ENCODE measurements at regions not wholly inside any gene's neighbourhood (a gene's known extent, or its start where the extent isn't known, plus 50 kb on each side); places are given as distances from the start of the nearest gene placed in this dataset.

DNA sequence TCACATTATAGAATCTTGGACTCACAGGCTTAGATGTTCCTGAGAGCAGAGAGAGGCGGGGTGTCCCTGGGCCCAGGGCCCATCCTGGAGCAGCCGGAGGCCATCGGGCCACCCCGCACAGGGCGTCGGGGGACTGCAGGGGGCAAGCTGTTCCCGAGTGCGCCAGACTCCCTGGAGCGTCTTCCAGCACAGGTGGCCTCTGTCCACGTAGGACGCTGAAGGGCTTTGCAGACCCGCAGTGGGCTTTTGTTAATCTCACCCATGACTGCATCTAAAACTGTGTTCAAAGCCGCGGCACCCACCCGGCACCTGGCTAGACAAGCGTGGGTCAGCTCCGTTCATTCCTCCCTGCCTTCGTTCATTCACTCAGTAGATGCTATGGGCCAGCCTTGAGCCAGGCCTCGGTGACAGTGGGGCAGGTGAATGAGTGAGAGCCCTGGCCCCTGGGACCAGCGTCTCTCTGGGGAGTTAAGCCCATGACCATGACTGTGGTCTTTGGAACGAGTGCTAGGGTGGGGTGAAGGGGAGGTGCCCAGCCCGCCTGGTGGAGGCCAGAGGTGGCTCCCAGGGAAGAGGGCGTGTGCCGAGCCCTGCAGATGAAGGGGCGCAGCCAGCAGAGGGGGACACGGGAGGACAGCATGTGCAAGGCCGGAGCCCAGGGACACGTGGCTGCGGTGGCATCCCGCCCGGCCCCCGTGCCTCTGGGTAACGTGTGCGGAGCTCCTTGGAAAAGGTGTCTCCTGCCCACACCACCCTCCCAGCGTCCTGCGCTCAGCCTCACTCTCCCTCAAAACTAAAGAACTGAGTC is 98.3 kb downstream of the HMX1 start:
- no peak for DNase-seq

DNA sequence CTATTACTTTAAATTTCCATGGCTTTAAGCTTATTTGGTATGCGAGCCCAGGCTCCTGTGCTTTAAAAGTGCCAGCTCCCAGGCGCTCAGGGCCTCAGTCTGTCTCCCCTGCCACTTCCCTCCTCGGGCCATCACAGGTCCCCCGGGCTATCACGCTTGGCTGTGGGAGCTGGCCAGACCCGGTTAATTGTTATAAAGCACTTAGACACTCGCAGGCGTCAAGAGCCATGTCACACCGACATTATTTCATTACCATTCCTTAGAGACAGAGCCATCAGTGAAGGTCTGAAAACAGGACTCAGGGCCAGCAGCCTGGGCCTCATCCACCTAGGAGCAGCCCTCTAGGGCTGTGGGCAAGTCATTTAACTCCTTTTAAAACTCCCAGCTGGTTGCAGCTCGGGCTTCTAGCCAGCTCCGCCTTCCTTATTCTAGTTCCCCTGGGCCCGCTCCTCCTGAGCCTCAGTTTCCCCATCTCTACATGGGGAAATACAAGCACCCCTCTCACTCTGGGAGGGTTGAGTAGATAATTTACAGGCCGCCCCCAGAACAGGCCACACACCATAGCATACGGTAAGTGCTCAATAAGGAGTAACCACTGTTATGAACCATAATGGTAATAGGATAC is 99.0 kb downstream of the HMX1 start:
- DNase-seq = no peak

DNA sequence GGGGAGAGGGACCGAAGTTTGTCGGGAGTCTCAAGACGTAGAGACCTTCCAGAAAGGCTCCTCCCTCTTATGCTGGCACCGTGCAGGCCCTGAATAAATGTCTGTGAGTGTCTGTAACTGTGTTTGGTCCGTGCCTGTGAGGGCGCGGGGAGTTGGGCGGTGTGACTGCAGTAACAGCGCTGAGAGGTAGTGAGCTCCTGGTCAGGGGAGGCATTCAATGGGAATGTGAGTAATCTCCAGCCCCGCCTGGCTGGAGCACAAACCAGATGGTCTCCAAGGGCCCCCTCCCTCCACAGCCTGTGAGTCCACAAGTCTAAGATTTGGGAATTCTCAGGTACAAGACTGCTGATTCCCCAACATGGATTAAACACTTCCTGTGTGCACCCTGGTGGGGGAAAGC is 100.0 kb downstream of the HMX1 start:
- DNase-seq = no peak

DNA sequence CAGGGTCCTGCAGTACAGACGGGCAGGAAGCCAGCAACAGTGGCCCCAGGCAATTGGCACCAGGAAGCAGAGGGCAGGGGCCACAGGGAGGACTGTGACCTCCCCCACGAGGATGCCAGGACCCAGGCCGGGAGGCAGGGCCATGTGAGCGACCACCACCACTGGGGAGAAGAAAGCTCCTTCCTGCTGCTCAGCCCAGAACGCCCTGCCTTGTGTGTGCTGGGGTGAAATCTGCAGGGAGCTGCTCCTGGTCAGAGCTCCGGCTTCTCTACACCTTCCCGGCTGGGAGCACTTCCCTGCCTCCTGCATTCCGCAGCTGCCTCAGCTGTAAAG is 100.4 kb downstream of the HMX1 start:
- no peak for DNase-seq

DNA sequence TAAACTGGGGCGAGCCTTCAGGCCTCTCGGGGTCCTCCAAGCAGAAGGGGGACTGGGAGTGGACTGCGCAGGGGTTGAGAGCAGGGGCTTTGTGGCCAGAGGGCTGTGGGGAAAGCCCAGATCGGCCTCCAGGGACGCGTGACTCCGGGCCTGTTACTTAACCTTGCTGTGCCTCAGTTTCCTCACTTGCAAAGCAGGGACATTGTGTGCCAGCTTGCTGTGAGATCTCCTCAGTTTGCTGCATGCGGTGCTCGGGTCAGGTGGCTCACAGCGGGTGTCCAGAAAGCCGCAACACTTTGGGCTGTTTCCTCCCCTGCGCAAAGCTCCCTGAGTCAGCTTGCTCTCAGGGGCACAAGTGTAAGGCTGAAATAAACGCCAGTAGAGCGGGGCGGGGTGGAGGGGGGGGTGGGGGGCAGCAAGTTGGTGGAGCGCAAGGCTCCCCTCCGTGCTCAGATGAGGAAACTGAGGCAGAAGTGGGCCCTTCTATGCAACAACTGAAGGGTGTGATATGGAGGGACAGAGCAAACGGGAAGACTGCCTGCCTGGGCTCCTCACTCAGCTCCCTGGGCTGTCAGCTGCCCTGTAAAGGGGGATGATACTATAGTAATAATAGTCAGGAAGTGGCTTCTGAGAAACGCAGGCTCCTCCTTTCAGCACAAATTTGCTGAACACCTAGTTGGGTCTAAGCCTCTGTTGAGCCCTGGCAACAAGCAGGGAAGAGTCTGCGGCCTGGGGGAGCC is 101.0 kb downstream of the HMX1 start:
- DNase-seq = no peak

DNA sequence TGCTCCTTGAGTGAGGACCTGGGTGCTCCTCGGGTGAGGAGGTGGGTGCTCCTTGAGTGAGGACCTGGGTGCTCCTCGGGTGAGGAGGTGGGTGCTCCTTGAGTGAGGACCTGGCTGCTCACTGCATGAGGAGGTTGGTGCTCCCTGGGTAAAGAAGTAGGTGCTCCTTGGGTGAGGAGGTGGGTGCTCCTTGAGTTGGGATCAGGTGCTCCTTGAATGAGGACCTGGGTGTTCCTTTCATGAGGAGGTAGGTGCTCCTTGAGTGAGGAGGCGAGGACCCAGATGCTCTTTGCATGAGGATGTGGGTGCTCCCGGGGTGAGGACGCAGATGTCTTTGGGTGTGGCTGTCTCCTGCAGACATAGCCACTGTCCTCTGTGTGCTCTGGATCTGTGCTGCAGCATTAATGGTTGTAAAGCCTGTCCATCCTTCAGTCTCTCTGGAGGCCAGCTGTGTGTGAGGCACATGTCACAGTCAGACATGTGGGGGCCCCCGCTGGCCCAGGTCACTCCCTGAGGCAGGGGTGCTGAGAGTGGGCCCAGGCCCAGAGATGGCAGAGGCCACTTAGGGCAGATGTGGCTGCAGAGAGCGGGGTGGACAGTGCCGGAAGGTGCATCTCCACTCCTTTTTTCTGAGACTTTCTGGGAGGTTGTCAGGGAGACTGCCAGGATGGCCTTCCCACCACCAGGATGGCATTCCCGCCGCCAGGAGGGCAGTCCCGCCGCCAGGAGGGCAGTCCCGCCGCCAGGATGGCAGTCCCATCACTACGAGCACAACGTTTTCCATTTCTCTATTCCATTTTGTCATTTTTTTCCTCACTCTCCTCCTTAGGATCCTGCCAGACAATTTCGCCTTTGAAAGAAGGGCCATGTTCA is 101.8 kb downstream of the HMX1 start:
- no peak for DNase-seq

DNA sequence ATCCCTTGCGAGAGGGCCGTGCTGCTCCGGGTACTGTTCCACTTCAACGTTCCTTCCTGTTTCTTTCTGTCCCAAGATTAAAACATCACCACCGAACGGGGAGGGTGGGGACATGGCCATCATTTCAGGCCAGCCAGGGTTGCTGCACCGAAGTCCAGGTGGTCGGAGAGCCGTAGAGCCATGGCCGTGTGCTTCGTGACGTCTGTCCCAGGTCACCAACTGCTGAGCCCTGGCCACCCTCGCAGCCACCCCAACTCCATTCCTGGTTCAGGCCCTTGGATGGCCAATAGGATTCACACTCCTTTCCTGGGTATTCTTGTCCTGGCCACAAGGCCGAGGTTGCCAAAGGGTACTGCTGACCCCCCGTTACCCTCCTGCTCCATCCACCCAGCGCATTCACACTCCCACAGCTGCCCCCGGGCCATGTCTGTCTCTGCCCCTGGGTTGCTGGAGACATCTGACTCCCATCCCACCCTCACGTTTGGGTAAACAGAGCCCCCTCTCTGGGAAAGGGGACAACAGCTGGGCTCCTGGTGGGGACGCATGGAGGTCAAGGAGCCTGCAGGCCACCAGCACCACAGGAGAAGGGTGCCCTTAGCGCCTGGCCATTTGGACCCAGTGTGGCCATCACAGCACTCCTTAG is 103.2 kb downstream of the HMX1 start:
- DNase-seq = no peak

DNA sequence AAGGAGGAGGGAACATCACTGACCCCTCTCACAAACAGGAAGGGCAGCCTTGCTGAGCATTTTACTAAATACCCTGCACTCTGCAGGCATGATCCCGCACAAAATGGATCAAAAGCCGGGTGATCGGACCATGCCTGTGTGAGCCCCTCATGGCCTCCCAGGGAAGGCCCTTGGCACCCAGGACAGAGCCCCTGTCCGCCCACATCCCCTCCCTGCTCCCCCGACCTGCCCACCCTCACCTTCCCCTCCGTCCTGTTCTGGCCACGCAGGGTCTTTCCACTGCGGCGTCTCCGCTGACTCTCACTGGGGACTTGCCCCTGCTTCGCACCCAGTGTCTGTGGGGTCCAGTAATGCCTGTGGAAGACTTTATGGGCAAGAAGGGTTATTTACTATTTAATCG is 105.0 kb downstream of the HMX1 start:
- DNase-seq = peak; percentile 2

DNA sequence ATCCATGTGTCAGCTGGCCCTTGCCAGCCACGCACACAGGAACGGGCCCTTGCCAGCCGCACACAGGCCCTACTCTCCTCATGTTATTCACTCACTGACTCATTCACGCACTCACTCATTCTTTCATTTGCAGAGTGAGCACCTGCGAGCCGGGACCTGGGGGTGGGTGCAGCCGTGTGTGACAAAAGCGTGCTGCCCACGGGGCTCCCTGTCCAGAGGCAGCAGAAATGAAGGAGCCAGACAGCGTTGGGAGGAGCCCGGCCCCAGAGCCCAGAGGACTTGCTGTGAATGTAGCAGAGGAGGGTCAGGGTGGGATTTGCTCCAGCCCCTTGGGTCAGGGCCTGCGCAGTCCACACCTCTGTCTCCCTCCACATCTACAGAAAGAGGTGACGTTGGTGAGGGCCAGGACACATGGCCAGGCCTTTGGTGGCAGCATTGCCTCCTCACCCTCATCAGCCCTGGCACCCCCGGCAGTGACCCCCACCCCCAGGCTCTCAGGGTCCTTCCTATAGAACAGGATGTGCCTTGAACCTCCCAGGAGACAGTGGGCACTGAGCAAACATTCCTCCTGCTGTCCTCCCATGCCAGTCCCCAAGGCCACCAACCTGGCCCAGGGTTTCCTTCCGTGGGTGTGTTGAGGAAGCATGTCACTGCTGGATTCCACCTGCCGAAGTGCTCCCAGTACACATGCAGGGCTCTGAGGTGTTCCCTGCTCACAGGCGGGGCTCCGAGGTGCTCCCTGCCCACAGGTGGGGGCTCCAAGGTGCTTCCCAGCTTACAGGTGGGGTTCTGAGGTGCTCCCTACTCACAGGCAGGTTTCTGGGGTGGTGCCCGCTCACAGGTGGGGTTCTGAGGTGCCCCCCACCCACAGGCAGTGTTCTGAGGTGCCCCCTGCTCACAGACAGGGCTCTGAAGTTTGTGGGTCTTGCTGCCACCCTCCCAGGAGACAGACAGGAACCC is 105.7 kb downstream of the HMX1 start:
- no peak for DNase-seq

DNA sequence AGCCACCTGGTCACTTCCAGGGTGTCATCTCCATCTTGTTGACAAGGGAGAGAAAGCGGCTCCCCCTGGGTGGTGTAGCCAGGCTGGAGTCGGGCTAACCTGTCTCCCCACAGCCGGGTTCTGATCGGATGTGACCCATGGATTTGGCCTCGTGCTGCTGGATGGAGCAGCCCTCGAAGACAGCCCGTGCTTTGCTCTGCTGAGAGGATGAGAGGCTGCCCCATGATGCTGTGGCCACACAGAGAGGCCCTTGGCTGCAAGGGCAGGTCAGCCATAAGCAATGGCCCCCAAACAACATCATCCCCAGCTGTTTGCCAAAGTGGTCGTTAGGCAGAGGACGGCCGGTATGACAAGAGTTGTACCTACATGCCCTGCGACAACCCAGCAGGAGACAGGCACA is 106.6 kb downstream of the HMX1 start:
- DNase-seq = no peak

DNA sequence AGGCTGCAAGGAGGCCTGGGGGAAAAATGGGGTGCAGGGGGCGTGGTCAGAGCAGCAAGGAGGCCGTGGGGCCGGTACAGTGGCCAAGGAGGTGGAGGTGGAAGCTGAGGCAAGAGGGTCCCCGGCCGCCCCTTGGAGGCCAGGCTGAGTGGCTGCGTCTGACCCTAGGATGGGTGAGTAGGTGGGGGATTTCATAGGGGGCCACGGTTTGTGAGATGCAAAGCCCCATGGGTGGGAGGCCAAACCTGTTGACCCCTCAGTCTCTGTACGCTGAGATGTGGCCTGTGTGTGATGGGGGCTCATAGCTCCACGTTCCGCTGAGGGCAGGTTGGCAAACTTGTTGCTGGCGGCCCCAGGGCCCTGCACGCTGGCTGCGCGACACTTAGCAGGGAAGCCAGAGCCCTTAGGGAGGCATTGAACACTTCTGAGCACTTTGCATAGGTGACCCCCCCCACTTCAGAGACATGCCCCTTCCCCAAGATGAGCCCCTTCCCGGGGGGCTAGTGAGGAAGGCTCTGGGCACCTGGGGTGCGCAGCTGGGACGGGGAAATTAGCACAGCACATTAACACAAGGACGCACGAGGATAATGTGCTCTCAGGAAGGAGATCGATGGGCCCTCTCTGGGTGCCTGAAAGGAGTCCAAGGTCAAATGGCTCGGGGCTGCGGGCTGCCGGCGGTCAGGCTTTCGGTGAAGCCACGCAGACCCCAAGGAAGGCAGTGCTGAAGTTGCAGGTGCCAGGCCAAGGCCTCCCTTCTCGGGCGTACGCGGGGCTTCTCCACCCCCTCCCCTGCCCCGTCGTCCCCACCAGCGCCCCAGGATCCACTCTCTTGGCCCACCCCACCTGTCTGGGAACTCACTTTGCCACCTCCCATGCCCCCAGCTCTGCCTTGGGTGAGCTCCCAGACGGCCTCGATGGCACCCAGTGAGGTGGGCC is 107.4 kb downstream of the HMX1 start:
- no peak for DNase-seq

DNA sequence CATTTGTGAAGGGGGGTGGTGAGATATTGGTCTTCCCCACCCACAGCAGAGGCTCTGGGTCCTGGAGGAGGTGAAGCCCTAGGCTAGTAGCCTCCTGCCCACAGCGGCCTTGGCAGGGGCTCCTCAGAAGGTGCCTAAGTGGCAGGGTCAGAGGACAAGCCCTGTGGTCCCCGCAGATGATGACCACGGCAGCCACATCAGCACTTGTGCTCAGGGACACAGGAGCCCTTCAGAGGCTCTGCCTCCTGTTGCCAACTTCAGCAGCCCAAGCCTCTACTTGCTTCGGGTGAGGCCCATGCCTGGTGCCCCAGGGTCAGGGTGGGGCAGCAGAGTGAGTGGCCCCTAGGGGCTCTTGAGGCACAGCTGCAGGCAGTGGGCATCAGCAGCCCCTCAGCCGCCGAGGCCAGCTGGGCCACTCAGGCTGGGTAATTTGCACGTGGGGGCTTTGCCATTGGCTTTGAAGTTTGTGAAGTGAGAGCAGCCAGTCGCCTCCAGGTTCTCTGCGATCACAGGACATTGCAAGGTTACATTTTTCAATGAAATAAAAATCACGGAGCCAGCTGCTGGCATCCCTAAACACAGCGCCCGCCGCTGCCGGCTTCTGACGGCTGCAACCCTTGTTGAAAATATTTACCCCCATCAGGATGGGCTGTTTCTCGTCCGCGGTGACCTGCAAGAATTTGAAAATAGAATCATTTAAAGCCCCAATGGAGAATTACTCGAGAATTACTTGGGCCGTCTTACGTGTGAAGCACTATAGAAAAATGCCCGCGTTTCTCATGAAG is 108.5 kb downstream of the HMX1 start:
- DNase-seq = peak; percentile 11

DNA sequence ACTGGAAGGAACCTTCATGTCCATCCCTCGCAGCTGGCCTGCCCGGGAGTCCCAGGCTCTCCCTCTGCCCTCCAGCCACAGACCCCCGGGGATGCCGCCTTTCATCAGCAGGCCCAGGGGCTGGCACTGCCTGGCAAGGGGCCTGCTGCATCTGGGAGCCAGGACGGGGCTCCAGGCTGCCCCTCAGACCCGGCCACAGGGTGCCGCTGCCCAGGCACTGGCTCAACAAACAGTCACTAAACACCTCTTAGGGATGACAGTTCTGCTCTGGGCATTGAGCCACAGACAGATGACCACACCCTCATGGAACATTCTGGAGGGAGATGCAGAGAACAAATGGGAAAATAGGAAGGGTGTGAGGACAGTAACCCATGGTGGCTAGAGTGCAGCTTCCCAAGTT is 109.3 kb downstream of the HMX1 start:
- peak; percentile 3 for DNase-seq

DNA sequence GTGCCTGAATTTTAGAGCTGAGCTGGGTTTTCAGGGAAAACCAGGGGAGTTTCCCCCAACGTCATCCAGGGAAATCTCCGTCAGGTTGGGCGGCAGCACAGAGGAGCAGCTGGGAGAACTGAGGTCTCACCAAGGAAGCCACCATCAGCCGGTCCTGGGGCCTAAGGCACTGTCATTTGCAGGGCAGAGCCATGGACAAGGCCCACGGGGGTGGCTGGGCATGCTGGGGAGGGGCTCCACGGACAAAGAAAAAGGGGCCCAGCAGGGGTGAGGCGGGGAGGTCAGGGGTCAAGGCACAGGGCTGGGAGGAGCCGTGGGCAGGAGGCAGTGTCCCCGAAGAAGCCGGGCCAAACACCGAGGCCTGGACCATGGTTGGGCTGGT is 109.8 kb downstream of the HMX1 start:
- peak; percentile 10 for DNase-seq

DNA sequence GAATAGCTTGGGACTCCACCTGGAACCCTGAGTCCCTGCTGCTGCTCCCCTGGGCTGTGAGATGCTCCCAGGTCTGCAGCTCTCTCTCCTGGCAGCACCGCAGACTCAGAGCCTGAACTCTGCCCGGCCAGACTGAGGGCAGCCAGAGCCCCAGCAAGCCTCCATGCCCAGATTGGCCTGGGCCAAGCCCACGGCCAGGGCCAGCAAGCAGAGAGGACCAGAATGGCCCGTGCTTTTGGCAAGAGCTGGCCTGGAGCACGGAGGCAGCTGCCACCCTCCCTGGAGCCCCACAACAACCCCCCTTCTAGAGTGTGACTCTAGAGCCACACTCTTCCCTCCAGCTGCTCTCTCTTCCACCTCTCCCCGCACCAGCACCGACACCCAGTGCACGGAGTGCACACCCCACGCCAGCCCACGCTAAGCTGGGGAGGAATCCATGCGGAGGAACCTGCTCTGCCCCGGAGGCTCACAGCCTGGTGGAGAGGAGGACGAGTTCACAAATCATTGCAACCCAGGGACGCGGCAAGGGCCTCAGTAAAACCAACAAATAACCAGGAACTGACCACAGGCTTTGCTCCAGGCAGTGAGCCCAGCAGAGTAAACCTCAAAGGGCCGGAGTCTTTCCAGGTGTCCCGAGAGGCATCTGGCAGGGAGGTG is 110.3 kb downstream of the HMX1 start:
- peak; percentile 12 for DNase-seq

DNA sequence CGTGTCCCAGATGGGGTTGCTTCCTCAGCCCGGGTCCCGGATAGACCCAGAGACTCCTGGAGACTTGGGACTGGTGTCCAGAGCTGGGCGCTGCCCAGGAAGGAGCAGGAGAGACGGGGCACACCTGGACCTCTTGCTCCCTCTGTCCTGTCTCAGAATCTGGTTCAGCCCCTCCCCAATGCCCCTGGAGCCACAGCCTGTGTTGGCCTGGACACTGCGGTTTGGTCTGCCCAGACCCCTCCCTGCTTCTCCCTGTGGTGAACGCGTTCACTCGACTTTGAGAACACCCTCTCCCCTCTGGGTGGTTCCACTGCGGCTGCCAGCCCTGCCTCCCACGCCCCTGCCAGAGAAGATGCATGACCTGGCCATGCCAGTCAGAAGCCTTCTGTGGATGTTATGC is 111.1 kb downstream of the HMX1 start:
- DNase-seq = peak; percentile 15

DNA sequence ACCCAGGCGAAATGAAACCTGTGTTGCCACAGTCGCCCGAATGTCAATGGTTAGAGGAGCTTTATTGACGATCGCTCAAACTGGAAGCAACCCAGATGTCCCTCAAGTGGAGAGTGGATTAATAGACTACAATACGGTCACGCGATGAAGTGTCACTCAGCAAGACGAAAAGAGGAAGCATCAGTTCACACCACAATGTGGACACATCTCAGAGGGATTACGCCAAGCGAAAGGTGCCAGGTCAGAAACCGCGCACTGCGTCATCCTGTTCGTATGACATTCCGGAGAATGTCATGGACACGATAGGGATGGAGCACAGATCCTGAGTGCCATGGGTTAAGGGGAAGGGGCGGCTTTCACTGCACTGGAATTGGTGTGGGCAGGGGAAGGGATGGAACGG is 111.7 kb downstream of the HMX1 start:
- peak; percentile 10 for DNase-seq

DNA sequence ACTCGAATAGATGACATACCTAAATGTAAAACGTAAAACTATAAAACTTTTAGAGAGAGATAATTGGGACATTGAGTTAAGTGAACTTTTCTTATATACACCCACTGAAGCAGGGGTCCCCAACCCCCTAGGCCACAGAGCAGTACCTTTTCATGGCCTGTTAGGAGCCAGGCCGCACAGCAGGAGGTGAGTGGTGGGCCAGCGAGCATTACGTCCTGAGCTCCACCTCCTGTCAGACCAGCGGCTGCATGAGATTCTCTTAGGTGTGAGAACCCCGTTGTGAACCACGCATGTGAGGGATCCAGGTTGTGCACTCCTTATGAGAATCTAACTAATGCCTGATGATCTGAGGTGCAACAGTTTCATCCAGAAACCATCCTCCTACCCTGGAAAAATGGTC is 114.8 kb downstream of the HMX1 start:
- DNase-seq = peak; percentile 2
